ENCODE measurements at regions not wholly inside any gene's neighbourhood (a gene's known extent, or its start where the extent isn't known, plus 50 kb on each side); places are given as distances from the start of the nearest gene placed in this dataset.

DNA sequence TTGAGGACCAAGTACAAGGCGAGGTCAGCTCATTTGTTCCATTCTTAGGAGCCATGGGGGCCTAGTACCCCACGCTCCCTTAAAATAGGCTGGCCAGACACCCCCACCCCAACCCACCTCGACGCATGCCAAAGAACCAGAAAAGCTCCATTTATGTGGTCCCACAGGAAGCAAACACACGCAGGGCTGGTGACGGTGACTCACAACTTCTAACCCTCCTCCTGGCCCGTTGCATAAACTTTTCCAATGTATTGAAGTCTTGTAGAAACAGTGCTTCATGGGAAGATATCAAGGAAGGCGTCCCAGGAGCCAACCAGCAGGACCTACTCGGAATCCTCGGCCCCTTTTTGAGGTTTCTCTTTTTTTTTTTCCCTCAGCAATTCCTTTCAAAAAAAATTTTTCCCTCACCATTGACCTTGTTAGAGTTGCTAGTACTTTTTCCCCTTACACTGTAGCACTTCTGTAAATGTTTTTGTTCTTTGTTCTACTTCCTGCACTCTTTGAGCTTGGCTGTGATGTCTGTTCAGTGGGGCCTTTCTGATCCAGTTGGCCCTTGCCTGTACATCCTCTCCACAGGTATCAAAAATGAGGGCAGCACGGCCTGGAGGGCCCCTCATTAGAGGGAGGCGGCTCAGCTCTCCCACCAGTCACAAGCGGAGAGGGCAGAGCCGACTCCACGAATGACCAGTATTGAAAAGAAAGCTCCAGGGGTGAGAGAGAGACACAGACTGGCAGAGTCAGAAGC, 208.3 kb downstream of the RGS9 start:
- intact Hi-C loops (cut with DNase I; ENCODE audit: low total_unique reads): no loop called here
- no peak overlapping the region for H3K27ac ChIP-seq
- H3K9me3 ChIP-seq: peaks cover 0 to 3% (median 2%) of the 10 kb centered on the region in 3 donors
- H3K27me3 ChIP-seq: no peaks in the 10 kb centered on the region
- H3K4me3 ChIP-seq: no peak overlapping the region
- H3K4me1 ChIP-seq: no peaks in the 10 kb centered on the region
- H3K36me3 ChIP-seq: no peaks in the 10 kb centered on the region
- TF ChIP-seq, protein P1, sequence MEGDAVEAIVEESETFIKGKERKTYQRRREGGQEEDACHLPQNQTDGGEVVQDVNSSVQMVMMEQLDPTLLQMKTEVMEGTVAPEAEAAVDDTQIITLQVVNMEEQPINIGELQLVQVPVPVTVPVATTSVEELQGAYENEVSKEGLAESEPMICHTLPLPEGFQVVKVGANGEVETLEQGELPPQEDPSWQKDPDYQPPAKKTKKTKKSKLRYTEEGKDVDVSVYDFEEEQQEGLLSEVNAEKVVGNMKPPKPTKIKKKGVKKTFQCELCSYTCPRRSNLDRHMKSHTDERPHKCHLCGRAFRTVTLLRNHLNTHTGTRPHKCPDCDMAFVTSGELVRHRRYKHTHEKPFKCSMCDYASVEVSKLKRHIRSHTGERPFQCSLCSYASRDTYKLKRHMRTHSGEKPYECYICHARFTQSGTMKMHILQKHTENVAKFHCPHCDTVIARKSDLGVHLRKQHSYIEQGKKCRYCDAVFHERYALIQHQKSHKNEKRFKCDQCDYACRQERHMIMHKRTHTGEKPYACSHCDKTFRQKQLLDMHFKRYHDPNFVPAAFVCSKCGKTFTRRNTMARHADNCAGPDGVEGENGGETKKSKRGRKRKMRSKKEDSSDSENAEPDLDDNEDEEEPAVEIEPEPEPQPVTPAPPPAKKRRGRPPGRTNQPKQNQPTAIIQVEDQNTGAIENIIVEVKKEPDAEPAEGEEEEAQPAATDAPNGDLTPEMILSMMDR (IDR thresholded peaks at IDR 0.05): no peak
- DNase-seq: no peak

DNA sequence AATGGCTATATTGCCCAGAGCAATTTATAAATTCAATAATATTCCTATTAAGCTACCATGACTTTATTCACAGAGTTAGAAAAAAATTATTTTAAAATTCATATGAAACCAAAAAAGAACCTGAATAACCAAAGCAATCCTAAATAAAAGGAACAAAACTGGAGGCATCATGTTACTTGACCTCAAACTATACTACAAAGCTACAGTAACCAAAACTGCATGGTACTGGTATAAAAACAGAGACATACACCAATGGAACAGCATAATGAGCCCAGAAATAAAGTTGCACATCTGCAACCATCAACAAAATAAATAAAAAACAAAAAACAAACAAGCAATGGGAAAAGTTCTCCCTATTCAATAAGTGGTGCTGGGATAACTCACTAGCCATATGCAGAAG, 203.2 kb downstream of the RGS9 start:
- intact Hi-C loops (cut with DNase I; ENCODE audit: low total_unique reads): no loop called here
- H3K4me3 ChIP-seq: no peak overlapping the region
- H3K27me3 ChIP-seq: no peaks in the 10 kb centered on the region
- H3K36me3 ChIP-seq: no peaks in the 10 kb centered on the region
- TF ChIP-seq, protein P1 (IDR thresholded peaks at IDR 0.05): no peak
- no peaks in the 10 kb centered on the region for H3K4me1 ChIP-seq
- peaks cover 0 to 11% (median 5%) of the 10 kb centered on the region in 3 donors for H3K9me3 ChIP-seq
- no peak for DNase-seq
- no peak overlapping the region for H3K27ac ChIP-seq

- H3K4me3 ChIP-seq: no peak overlapping the region
- H3K27ac ChIP-seq: no peak overlapping the region
- TF ChIP-seq, protein P1 (IDR thresholded peaks at IDR 0.05): no peak
- H3K27me3 ChIP-seq: peaks cover 0 to 5% of the 10 kb centered on the region in 2 donors
- no peaks in the 10 kb centered on the region for H3K4me1 ChIP-seq
- intact Hi-C loops (cut with DNase I; ENCODE audit: low total_unique reads): no loop called here
- no peak for DNase-seq
- peaks cover 0 to 11% (median 0%) of the 10 kb centered on the region in 3 donors for H3K9me3 ChIP-seq
- no peaks in the 10 kb centered on the region for H3K36me3 ChIP-seq
These were observed 197.2 kb downstream of the RGS9 start for GRCh38 chr17:65334406-65334805.

DNA sequence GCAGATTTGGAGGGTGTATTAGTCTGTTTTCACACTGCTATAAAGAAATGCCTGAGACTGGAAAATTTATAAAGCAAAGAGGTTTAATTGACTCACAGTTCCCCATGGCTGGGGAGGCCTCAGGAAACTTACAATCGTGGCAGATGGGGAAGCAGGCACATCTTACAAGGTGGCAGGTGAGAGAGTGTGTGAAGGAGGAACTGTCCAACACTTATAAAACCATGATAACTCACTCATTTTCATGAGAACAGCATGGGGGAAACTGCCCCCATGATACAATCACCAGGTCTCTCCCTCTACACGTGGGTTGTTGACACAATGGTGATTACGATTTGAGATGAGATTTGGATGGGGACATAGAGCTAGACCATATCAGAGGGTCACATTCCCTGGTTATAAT, 195.6 kb downstream of the RGS9 start:
- Histone ChIP-seq H3K36me3 (no peaks in the 10 kb centered on the region), H3K27me3 (peaks cover 0 to 5% of the 10 kb centered on the region in 2 donors), H3K9me3 (peaks cover 0 to 3% (median 0%) of the 10 kb centered on the region in 3 donors), H3K4me1 (no peaks in the 10 kb centered on the region), H3K4me3 (no peak overlapping the region), H3K27ac (no peak overlapping the region)
- no peak for DNase-seq
- intact Hi-C loops (cut with DNase I; ENCODE audit: low total_unique reads): no loop called here
- TF ChIP-seq, protein P1 (IDR thresholded peaks at IDR 0.05): no peak

DNA sequence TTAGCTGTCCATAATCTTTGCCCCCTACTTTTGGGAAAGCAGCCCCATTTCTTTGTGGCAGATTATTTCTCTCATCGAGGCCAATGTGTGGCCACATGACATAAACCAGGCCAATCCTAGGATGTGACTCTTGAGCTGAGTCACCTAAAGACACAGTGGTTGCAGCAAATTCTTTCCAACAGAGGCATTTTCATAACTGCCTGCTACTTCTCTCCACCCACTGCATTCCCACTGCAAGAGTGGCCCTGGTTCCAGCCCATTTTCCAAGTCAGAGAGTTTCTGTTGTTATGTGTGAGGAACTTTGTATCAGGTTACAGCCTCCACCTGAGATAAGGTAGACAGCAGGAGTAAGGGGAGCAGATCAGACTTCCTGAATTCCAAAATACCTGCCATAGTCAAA, 195.2 kb downstream of the RGS9 start:
- peaks cover 0 to 3% (median 0%) of the 10 kb centered on the region in 3 donors for H3K9me3 ChIP-seq
- H3K27me3 ChIP-seq: peaks cover 0 to 5% of the 10 kb centered on the region in 2 donors
- no peak for DNase-seq
- intact Hi-C loops (cut with DNase I; ENCODE audit: low total_unique reads): no loop called here
- H3K36me3 ChIP-seq: no peaks in the 10 kb centered on the region
- H3K4me1 ChIP-seq: no peaks in the 10 kb centered on the region
- H3K27ac ChIP-seq: no peak overlapping the region
- TF ChIP-seq, protein P1 (IDR thresholded peaks at IDR 0.05): no peak
- H3K4me3 ChIP-seq: no peak overlapping the region
